GM18502 (cell line): ENCODE measurements at regions not wholly inside any gene's neighbourhood (a gene's known extent, or its start where the extent isn't known, plus 50 kb on each side); places are given as distances from the start of the nearest gene placed in this dataset.

ENCODE experiments used
- ATAC-seq: cut with Tn5 transposase; IDR thresholded peaks from one replicate; pipeline ENCODE4 v1.9.1; 2021; ENCODE audit warnings: mild to moderate bottlenecking; ENCODE audit not compliant: unreplicated experiment, poor library complexity

DNA sequence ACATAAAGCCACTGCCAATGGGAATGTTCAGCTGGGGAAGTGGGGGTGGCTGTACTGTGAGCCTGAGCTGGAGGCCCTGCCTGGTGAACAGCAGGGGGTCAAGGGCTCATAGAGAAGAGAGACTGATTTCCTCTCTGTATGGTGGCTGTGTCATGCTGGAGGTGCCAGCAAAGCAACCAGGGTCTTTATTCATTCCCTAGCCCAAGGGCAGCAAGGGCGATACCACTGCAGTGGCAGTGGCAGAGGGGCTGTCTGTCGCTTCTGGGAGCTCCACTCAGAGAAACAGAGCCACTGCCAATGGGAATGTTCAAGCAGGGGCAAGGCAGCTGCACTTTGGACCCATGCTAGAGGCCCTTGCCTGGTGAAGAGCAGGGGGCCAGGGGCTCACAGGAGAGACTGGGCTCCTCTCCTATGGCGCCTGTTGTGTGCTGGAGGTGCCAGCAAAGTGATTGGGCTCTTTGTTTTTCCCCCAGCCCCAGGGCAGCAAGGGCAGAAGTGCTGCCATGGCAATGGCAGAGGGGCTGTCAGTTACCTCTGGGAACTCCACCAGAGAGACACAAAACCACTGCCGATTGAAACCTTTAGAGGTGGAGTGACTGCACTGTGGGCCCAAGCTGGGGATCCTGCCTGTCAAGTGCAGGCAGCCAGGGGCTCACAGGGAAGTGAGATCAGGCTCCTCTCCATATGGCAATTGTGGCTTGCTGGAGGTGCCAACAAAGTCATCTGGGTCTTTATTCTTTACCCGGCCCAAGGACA, 545.1 kb downstream of the SH2D4B start:
- no peak for ATAC-seq

DNA sequence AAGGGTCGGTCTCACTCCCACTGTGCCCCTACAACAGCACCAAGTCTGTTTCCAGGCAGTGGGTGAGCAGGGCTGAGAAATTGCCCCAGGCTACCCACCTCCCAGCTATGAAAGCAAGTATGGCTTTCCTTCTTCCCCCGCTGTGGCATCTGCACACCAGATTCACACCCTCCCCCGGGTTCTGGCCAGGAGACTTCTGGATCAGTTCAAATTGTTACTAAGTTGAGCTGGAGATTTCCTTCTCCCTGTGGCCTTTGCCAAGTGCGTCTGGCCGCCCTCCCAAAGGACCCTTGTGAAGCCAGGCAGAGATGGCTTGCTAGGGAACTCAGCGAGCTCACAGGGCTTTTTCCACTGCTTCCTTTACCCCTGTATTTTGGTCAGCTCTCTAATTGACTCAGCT, 555.4 kb downstream of the SH2D4B start:
- ATAC-seq, result no peak

DNA sequence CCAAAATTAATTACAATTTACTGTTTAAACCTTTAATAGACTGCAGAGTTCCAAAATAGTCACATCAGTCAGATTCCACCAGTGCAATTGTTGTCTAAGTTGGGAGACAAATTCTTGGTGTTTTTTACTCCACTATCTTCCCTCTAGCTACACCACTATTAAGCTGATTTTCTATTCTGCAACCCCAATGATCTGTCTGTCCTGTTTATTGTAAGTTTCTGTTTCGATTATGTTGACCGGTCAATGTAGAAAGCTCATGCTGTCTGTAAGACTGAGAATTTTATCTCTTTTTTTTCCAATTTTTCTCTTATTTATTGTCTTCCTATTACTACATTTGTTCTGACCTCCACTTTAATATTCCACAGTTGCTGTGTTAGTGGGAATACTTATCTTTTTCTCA, 557.5 kb downstream of the SH2D4B start:
- no peak for ATAC-seq

DNA sequence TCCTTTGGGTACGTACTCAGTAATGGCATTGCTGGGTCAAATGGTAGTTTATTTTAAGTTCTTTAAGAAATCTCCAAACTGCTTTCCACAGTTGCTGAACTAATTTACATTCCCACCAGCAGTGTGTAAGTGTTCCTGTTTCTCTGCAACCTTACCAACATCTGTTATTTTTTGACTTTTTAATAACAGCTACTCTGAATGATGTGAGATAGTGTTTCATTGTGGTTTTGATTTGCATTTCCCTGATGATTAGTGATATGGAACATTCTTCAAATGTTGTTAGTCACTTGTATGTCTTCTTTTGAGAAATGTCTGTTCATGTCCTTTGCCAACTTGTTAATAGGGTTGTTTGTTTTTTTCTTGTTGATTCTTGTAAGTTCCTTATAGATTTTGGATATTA, 558.9 kb downstream of the SH2D4B start:
- ATAC-seq, result peak; percentile 43

DNA sequence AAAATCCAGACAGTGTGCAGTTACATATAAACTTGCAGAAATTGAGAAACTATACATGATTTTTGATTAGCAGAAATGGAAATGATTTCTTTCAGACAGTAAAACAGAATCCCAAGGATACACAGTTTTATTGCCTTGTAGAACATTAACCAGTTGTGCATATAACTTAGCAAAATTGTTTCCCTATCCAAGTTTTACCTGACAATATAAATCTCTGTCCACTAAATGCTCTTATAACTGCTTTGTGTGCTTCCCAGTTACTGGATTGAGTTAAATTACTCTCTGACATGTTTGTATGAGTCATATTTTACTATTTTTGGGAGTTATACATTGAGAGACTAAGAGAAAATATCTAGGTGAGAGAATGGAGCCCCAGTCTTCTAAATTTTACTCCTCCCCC, 563.4 kb downstream of the SH2D4B start:
- ATAC-seq, result no peak

DNA sequence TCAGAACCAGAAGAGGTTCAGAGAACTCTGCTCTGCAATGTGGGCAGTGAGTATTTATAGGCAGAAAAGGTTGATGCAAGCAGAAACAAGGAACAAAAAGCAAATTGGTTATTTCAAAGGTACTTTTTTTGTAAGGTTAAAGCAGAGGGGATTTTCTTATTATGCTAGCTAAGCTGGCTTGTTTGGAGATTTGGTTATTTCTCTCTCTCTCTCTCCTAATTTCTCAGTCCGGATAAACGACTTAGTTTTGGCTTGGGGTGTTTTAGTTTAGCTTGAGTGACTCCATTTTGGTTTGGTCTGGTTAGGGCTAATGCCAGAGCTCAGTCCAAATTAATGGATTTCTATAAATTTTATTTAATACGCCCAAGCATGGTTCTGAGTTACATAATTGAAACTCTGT, 566.8 kb downstream of the SH2D4B start:
- ATAC-seq, result no peak

DNA sequence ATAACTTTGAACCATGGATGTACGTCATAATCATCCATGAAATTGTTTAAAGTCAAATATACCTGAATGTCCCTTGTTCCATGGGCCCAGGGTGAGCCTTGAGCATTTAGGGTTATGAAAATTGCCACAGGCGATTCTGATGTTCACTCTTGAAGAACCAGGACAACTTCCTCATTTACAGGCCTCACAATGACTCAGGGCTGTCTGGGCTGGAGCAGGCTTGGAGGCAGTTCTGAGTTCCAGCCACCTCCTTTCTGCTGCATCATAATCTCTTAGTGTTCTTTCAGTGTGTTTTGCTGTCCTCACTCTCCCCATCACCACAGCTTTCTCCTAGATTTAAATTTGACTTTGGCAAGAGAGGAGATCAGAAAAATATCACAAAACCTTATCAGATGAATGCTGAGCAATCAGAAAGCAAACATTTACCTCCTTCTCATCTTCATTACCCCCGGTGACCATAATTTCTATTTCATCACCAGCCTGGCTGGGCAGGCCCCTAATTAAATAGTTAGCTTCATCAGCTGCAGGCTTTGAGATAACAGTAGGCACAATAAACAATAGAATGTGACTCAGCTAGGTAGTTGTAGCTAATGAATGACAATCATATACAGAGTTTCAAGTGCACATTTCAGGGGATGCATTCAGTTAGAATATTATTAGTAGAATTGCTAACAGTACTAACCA, 571.0 kb downstream of the SH2D4B start:
- ATAC-seq, result peak; percentile 93

DNA sequence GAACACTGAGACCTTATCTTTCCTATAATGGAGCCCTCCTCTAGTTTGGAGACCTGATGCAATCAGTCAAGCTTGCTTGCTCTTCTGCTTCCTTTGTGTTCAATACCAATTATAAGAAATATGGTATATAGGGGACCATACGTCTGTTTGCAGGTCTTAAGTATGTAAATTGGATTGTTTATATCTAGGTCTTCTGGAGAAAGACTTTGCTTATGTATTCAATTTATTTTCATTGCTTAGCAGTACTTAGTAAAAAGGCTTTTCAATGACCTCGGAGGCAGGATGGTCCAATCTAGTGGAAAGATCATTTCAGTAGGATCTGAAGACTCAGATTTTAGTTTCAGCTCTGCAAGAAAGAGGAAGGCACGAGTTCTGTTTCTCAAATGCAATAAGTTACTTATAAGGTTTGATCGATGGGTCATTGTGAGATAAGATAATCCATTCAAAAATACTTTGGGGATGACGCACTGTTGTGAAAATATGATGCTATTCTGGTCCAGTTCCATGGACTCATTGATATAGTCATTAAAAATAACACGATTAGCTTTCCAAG, 571.6 kb downstream of the SH2D4B start:
- ATAC-seq, result peak; percentile 6

DNA sequence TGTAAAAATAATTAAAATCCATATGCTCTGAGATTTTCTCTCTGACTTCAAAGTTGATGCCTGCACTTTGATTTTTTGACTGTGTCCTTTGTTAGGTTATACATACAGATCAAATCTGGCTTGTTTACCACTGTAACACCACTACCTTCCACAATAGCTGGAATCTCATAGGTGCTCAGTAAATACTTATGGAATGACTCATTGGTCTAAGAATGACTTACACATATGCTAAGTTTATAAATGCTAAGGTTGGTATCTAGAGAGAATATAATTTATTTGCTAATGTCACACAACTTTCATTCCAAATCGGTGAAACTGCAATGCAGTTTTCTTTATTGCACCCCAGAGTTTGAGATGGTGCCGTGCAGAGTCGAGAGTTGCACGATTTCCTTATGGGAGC, 578.5 kb downstream of the SH2D4B start:
- ATAC-seq, result no peak

DNA sequence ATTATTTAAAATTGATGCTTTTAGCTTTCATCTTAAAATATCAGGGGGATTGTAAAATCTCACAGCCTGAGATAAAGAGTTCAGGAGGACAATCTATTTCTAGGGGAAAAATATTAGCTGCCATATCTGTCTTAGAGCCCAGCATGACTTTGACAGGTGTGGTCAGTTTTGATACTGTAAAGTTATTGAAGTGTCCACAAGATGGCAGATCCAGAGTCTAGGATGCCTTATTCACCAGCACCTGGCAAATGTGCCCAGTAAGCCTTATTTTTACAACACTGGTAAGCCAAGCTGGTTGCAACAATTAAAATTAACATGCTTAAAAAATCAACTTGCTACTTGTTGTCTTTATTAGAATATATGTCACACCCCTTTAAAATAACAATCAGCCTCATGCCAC, 579.3 kb downstream of the SH2D4B start:
- no peak for ATAC-seq

DNA sequence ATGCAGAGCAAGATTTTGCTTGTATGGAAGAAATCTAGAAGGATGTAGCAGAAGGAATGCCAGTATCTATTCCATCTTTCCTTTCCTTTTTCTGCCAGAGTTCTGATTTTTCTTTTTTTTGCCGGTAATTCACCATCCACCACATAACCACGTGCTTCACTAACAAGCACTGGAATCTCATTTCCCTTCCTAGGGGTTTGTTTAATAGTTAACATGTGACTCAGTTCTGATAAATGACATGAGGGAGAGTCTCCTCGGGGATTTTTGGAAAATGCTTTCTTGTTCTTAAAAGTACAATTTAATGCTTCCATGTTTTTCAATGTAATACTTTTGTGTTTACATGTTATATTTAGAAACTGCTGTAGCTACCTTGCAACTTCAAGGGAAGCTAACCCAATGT, 590.2 kb downstream of the SH2D4B start:
- no peak for ATAC-seq

DNA sequence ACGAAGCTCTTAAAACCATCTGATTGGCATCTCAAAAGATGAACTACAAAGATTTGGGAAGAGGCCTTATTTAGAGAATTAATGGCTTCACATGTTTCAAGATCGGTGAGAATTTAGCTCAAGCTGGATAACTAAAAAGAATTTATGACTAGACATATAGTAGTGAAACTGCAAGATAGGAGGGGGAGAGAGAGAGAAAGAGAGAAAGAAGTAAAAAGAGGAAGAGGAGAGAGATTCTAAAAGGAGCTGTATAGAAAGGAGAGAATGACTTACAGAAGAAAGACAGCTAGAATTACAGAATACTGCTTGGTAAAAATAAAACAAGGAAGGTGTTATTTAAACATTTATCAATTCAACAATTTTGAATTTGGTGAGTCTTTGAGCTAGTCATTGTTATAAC, 592.3 kb downstream of the SH2D4B start:
- no peak for ATAC-seq

DNA sequence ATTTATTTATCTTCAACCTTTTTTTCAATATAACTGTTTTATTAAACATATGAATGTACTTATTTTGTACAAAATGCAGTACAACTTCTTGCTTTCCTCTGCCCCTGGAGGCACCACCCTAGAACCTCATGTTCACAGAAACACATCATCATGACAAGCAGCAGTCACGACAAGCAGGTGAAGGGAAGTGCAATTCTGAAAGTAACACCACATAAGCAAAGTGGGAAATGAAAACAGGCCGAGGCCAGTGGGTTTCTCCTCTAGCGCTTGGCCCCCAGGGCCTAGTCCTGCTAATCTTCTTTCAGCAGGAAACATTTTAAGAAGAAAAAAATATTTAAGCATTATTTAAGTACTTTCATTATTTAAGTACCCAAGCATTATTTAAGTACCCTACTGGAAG, 598.1 kb downstream of the SH2D4B start:
- ATAC-seq, result peak; percentile 93

DNA sequence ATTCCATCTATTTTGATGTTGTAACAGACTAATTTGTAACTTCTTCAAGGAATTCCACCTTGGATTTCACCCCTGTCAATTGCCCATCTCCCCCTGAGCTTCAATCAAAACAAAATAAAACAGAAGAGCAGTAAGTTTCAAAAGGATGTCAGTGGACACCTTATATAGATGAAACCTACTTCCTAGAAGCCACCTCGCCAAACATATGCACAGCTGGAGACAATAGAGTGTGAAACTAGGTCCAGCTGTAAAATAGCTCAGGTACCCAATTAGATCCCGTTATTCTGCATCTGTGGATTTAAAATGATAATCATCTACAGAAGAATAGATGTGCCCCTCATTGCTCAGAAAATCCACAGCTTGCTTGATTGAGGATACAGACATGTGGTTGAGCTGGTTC, 598.6 kb downstream of the SH2D4B start:
- peak; percentile 31 for ATAC-seq

DNA sequence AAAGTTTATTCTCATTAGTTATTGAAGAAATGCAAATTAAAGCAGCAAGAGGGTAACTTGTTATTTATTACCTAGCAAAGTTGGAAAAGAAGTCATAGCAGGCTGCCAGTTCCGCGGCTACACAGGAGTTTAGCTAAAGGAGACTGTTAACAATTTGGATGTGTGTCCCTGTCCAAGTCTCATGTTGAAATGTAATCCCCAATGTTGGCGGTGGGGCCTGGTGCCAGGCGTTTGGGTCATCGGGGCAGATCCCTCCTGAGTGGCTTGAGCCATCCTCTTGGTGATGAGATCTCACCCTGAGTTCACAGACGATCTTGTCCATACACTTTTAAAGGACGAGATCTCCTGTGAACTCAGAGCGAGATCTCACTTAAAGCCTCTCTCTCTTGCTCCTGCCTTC, 608.3 kb downstream of the SH2D4B start:
- no peak for ATAC-seq

DNA sequence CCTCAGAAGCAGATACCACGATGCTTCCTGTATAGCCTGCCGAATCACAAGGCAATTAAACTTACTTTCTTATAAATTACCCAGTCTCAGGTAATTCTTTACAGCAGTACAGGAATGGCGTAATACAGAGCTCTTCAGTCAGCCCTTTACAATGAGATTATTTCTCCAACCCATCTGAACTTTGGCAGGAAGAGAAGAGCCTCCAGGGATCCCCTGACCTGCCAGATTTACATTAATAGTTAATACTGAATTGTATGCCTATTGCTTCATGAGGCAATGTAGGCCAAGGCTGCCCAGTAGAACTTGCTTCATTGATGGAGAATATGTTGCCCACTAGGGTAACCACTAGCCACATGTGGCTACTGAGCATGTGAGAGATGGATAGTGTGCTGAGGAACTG, 608.7 kb downstream of the SH2D4B start:
- ATAC-seq, result no peak

DNA sequence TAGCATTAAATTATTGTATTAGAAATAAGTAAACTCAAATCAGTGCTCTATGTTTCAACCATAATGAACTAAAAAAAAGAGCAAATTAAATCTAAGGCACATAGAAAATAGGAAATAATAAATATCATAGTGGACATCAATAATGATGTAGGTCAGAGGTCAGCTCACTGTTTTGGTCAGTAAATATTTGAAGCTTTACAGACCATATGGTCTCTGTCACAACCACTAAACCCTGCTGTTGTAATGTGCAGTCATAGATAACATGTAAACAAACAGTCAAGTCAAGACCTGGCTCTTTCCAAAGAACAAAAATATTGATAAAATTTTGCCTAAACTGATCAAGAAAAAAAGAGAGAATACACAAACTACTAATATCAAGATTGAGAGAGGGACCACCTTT, 615.0 kb downstream of the SH2D4B start:
- no peak for ATAC-seq

DNA sequence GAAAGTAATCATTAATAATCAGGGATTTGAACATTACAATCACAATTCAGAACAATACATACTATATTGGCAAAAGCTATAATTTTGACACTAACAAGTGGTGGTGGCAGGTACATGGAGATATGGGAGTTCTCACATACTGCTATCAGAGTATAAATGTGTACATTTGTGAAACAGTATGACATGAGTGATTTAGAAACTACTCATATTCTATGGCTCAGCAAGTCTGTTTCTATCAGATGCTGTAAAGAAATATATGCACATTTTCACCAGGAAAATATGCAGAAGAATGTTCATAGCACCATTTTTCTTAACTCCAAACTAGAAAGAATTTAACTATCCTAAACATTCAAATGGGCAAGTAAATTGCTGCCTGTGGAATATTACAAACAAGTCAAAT, 620.0 kb downstream of the SH2D4B start:
- ATAC-seq, result no peak

DNA sequence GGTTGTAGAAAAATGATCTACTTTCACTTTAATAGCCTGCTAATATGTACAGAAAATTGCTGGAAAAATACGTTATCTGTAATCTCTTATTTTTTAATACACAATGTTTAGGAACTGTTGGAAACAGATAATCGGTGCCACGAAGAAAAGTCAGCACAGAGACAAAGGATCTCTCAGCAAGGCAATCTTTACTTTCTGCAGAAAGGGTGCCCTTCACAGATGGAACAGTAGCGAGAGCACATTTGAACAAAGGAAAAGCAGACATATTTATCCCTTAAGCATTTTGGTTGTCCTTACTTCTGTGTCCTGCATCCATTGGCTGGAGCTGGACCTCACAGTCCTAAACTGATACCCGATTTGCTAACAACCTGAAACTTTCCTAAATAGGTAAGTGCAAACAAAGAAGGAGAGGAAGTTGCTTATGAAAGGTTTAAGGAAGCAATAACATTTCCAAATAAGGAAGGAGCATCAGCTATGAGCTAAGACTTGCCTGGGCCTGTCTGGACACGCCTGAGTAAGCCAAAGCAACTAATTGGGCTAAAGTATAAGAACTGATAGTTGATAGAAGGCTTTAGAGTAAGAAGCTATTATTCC, 640.0 kb downstream of the SH2D4B start:
- no peak for ATAC-seq

DNA sequence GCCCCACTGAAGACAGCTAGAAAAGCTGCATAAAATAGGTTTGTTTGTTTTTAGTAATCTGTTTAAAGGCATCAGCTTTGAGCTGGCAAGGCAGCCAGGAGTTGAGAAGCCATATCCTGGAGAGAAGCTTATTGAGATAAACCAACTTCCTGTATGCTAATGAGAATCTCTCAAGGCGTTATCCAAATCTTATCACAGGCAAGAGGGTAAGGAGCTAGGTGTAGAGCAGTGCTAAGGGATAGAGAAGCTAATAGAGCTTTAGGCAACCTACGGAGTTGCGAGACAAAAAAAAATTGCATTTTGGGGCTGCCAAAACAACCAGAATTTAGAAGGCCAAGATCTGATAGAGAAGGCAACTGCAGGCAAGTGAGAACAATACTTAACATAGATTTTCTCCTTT, 641.6 kb downstream of the SH2D4B start:
- no peak for ATAC-seq

DNA sequence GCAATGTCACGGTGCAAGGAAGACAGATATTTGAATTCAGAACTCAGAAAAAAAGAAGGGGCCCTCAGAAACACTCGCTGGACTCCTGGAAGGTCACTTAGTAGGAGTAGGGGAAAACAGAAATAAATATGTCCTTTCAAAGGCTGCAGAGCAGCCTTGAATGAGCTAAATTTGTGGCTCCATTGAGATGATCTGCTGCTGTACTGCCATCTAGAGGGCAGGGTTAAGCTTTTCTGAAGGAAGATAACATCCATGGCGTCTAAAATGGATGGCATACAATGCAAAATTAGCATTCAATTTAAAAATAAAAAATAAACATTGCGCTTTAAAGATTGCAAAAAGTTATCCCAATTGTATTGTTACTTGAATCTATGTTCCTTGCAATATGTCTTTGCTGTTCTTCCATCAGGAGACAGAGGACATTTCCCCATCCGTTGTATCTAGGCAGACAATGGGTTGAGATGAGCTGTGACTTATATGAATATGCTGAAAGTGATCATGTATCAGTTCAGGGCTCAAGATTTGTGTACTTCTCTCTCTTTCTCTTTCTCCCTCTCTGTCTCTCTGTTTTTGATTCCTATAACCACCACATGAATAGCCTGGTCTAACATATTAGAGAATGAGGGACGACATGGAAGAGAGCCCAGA, 642.2 kb downstream of the SH2D4B start:
- ATAC-seq, result peak; percentile 87
